ENCODE measurements at regions not wholly inside any gene's neighbourhood (a gene's known extent, or its start where the extent isn't known, plus 50 kb on each side); places are given as distances from the start of the nearest gene placed in this dataset.

GRCh38 chr4:170226288-170226687, 136.5 kb upstream of the AADAT start:
- H3K27me3 ChIP-seq: no peaks in the 10 kb centered on the region
- H3K4me3 ChIP-seq: no peak overlapping the region
- no peak for TF ChIP-seq CTCF (IDR thresholded peaks at IDR 0.05)
- H3K9me3 ChIP-seq: peaks cover 0 to 13% (median 5%) of the 10 kb centered on the region in 11 donors
- H3K27ac ChIP-seq: no peak overlapping the region
- intact Hi-C loops (cut with DNase I): no loop called here
- H3K36me3 ChIP-seq: no peaks in the 10 kb centered on the region
- peak in 1 of 8 donors; percentile 27 for ATAC-seq
- no peaks in the 10 kb centered on the region for H3K4me1 ChIP-seq
- no peak for DNase-seq
- 71 to 84% methylated on average over 2 of the region's 2 CpGs for WGBS, 2 donors

GRCh38 chr4:170214731-170215130, 125.0 kb upstream of the AADAT start:
- intact Hi-C loops (cut with DNase I): no loop called here
- no peak for TF ChIP-seq CTCF (IDR thresholded peaks at IDR 0.05)
- Histone ChIP-seq H3K4me3 (no peak overlapping the region), H3K27me3 (no peaks in the 10 kb centered on the region), H3K9me3 (peaks cover 0 to 77% (median 20%) of the 10 kb centered on the region in 11 donors), H3K4me1 (no peaks in the 10 kb centered on the region), H3K27ac (no peak overlapping the region), H3K36me3 (no peaks in the 10 kb centered on the region)
- WGBS, 2 donors: 47 to 54% methylated on average over 1 of the region's 1 CpG
- DNase-seq: no peak
- ATAC-seq: no peak

GRCh38 chr4:170214101-170214500, 124.3 kb upstream of the AADAT start:
- no peaks in the 10 kb centered on the region for H3K4me1 ChIP-seq
- no peak for TF ChIP-seq CTCF (IDR thresholded peaks at IDR 0.05)
- intact Hi-C loops (cut with DNase I): no loop called here
- WGBS, 2 donors: 55 to 63% methylated on average over 1 of the region's 1 CpG
- H3K27me3 ChIP-seq: no peaks in the 10 kb centered on the region
- H3K27ac ChIP-seq: no peak overlapping the region
- DNase-seq (no peak), ATAC-seq (no peak)
- H3K36me3 ChIP-seq: no peaks in the 10 kb centered on the region
- H3K4me3 ChIP-seq: no peak overlapping the region
- peaks cover 0 to 71% (median 20%) of the 10 kb centered on the region in 11 donors for H3K9me3 ChIP-seq

- Histone ChIP-seq H3K4me1 (no peaks in the 10 kb centered on the region), H3K36me3 (no peaks in the 10 kb centered on the region), H3K27me3 (no peaks in the 10 kb centered on the region), H3K4me3 (no peak overlapping the region), H3K27ac (no peak overlapping the region), H3K9me3 (peaks cover 0 to 50% (median 0%) of the 10 kb centered on the region in 11 donors)
- 61 to 62% methylated on average over 3 of the region's 3 CpGs for WGBS, 2 donors
- no peak for TF ChIP-seq CTCF (IDR thresholded peaks at IDR 0.05)
- intact Hi-C loops (cut with DNase I): no loop called here
- DNase-seq (no peak), ATAC-seq (no peak)
Measured at GRCh38 chr4:170202721-170203120, 113.0 kb upstream of the AADAT start.

Data from heart right ventricle (tissue), 16 donors.